ENCODE measurements at regions not wholly inside any gene's neighbourhood (a gene's known extent, or its start where the extent isn't known, plus 50 kb on each side); places are given as distances from the start of the nearest gene placed in this dataset.

DNA sequence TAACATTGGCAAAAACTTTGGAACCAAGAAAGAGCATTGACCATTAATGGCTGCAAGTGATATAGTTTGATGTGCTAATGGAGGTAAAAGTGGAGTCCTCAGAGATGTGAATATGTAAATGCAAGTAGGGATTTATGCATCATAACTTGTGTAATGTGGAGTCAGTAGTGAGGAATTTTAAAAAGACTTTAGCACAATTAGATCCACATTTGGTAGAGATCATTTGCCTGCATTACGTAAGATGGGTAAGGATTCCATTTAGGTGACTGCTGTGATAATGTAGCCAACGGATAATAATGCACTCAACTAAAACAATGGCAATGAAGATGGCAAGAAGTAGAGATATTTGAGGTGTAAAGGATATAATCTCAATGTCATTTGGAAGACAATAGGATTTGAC lies 1128.4 kb downstream of the ADGRL3 start:
- Histone ChIP-seq H3K27me3 (replicated peaks in 1 of 2; ENCODE audit: control insufficient read depth in 2 of 2, insufficient read depth in 2 of 2, low read length in 1 of 2) (no peaks in the 10 kb centered on the region), H3K4me1 (ENCODE audit: control insufficient read depth, insufficient read depth, low read length) (no peaks in the 10 kb centered on the region), H3K27ac (ENCODE audit: control insufficient read depth, insufficient read depth) (no peak overlapping the region), H3K9ac (ENCODE audit: control insufficient read depth, insufficient read depth, low read length) (no peak overlapping the region), H3K4me2 (ENCODE audit: control insufficient read depth, insufficient read depth) (no peak overlapping the region), H3K9me3 (replicated peaks; ENCODE audit: control insufficient read depth, insufficient read depth, low read length) (no peaks in the 10 kb centered on the region), H3K36me3 (ENCODE audit: control insufficient read depth in 2 of 2, insufficient read depth in 2 of 2, low read length in 1 of 2) (no peaks in the 10 kb centered on the region), H3K79me2 (ENCODE audit: control insufficient read depth, insufficient read depth, low read length) (no peaks in the 10 kb centered on the region), H3K4me3 (no peak overlapping the region), H4K20me1 (ENCODE audit: control insufficient read depth, insufficient read depth) (no peaks in the 10 kb centered on the region), H2AFZ (ENCODE audit: control insufficient read depth, low read depth, low read length) (no peak overlapping the region)
- 49% methylated on average over 2 of the region's 2 CpGs for WGBS (ENCODE audit: insufficient coverage, insufficient replicate concordance, low lambda C conversion rate, missing lambda C conversion rate)
- ATAC-seq (no peak), FAIRE-seq (no peak), DNase-seq (ENCODE audit: low read depth, low spot score) (no peak)
- no peak for TF ChIP-seq MEF2A (IDR thresholded peaks at IDR 0.05; ENCODE audit: insufficient read depth, low read depth, low read length)
- ChIA-PET SMC1A (ENCODE audit: uncharacterized antibody, unreplicated experiment) (no interaction called here), CTCF (no interaction called here), POLR2A (no interaction called here), RAD21 (ENCODE audit: unreplicated experiment) (no interaction called here)
- intact Hi-C loops (cut with micrococcal nuclease; ENCODE audit: unreplicated experiment) (no loop called here), in situ Hi-C loops (cut with MboI) (no loop called here)
- no TSS peak for BruUV-seq (replicated peaks)

DNA sequence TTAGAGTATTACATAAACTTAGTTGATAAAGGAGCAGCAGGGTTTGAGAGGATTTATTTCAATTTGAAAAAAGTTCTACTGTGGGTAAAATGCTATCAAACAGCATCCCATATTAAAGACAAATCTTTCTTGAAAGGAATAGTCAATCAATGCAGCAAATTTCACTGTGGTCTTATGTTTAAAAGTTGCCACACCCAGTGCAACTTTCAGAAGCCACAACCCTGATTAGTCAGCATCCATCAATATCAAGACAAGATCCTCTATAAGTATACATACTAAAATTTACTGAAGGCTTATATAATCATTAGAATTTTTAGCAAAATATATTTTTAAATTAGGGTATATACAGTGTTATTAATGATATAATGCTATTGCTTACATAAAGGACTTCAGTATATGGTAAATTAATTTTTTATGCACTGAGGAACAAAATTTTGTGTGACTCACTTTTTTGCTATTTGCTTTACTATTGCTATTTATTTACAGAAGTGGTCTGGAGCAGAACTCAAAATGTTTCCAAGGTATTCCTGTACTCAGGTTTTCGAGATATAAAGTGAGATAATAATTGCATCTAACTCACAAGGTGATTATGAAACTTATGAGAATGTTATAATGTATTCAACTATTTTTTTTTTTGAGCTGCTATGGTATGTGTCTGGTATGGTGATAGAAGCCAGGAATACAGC lies 1127.6 kb downstream of the ADGRL3 start:
- intact Hi-C loops (cut with micrococcal nuclease; ENCODE audit: unreplicated experiment) = no loop called here
- Histone ChIP-seq H3K4me3 (no peak overlapping the region), H2AFZ (ENCODE audit: control insufficient read depth, low read depth, low read length) (no peak overlapping the region), H3K9ac (ENCODE audit: control insufficient read depth, insufficient read depth, low read length) (no peak overlapping the region), H3K27me3 (replicated peaks in 1 of 2; ENCODE audit: control insufficient read depth in 2 of 2, insufficient read depth in 2 of 2, low read length in 1 of 2) (no peaks in the 10 kb centered on the region), H4K20me1 (ENCODE audit: control insufficient read depth, insufficient read depth) (no peaks in the 10 kb centered on the region), H3K27ac (ENCODE audit: control insufficient read depth, insufficient read depth) (no peak overlapping the region), H3K79me2 (ENCODE audit: control insufficient read depth, insufficient read depth, low read length) (no peaks in the 10 kb centered on the region), H3K4me2 (ENCODE audit: control insufficient read depth, insufficient read depth) (no peak overlapping the region), H3K36me3 (ENCODE audit: control insufficient read depth in 2 of 2, insufficient read depth in 2 of 2, low read length in 1 of 2) (no peaks in the 10 kb centered on the region), H3K9me3 (replicated peaks; ENCODE audit: control insufficient read depth, insufficient read depth, low read length) (no peaks in the 10 kb centered on the region), H3K4me1 (ENCODE audit: control insufficient read depth, insufficient read depth, low read length) (no peaks in the 10 kb centered on the region)
- CTCF ChIA-PET = no interaction called here
- FAIRE-seq (no peak), DNase-seq (ENCODE audit: low read depth, low spot score) (no peak), ATAC-seq (no peak)
- RAD21 ChIA-PET (ENCODE audit: unreplicated experiment) = no interaction called here
- SMC1A ChIA-PET (ENCODE audit: uncharacterized antibody, unreplicated experiment) = no interaction called here
- POLR2A ChIA-PET = no interaction called here
- 0% methylated on average over 1 of the region's 1 CpG for WGBS (ENCODE audit: insufficient coverage, insufficient replicate concordance, low lambda C conversion rate, missing lambda C conversion rate)
- in situ Hi-C loops (cut with MboI) = no loop called here
- no TSS peak for BruUV-seq (replicated peaks)
- TF ChIP-seq, protein P1, sequence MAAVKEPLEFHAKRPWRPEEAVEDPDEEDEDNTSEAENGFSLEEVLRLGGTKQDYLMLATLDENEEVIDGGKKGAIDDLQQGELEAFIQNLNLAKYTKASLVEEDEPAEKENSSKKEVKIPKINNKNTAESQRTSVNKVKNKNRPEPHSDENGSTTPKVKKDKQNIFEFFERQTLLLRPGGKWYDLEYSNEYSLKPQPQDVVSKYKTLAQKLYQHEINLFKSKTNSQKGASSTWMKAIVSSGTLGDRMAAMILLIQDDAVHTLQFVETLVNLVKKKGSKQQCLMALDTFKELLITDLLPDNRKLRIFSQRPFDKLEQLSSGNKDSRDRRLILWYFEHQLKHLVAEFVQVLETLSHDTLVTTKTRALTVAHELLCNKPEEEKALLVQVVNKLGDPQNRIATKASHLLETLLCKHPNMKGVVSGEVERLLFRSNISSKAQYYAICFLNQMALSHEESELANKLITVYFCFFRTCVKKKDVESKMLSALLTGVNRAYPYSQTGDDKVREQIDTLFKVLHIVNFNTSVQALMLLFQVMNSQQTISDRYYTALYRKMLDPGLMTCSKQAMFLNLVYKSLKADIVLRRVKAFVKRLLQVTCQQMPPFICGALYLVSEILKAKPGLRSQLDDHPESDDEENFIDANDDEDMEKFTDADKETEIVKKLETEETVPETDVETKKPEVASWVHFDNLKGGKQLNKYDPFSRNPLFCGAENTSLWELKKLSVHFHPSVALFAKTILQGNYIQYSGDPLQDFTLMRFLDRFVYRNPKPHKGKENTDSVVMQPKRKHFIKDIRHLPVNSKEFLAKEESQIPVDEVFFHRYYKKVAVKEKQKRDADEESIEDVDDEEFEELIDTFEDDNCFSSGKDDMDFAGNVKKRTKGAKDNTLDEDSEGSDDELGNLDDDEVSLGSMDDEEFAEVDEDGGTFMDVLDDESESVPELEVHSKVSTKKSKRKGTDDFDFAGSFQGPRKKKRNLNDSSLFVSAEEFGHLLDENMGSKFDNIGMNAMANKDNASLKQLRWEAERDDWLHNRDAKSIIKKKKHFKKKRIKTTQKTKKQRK (IDR thresholded peaks at IDR 0.05; ENCODE audit: low read depth, low read length) = no peak
- TF ChIP-seq YY1 (IDR thresholded peaks at IDR 0.05; ENCODE audit: low read depth, low read length) = no peak
- TF ChIP-seq, protein P2, sequence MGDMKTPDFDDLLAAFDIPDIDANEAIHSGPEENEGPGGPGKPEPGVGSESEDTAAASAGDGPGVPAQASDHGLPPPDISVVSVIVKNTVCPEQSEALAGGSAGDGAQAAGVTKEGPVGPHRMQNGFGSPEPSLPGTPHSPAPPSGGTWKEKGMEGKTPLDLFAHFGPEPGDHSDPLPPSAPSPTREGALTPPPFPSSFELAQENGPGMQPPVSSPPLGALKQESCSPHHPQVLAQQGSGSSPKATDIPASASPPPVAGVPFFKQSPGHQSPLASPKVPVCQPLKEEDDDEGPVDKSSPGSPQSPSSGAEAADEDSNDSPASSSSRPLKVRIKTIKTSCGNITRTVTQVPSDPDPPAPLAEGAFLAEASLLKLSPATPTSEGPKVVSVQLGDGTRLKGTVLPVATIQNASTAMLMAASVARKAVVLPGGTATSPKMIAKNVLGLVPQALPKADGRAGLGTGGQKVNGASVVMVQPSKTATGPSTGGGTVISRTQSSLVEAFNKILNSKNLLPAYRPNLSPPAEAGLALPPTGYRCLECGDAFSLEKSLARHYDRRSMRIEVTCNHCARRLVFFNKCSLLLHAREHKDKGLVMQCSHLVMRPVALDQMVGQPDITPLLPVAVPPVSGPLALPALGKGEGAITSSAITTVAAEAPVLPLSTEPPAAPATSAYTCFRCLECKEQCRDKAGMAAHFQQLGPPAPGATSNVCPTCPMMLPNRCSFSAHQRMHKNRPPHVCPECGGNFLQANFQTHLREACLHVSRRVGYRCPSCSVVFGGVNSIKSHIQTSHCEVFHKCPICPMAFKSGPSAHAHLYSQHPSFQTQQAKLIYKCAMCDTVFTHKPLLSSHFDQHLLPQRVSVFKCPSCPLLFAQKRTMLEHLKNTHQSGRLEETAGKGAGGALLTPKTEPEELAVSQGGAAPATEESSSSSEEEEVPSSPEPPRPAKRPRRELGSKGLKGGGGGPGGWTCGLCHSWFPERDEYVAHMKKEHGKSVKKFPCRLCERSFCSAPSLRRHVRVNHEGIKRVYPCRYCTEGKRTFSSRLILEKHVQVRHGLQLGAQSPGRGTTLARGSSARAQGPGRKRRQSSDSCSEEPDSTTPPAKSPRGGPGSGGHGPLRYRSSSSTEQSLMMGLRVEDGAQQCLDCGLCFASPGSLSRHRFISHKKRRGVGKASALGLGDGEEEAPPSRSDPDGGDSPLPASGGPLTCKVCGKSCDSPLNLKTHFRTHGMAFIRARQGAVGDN (IDR thresholded peaks at IDR 0.05) = no peak
- TF ChIP-seq, protein P3, sequence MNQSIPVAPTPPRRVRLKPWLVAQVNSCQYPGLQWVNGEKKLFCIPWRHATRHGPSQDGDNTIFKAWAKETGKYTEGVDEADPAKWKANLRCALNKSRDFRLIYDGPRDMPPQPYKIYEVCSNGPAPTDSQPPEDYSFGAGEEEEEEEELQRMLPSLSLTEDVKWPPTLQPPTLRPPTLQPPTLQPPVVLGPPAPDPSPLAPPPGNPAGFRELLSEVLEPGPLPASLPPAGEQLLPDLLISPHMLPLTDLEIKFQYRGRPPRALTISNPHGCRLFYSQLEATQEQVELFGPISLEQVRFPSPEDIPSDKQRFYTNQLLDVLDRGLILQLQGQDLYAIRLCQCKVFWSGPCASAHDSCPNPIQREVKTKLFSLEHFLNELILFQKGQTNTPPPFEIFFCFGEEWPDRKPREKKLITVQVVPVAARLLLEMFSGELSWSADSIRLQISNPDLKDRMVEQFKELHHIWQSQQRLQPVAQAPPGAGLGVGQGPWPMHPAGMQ (IDR thresholded peaks at IDR 0.05; ENCODE audit: borderline replicate concordance) = no peak
- no peak for TF ChIP-seq POU2F2 (IDR thresholded peaks at IDR 0.05; ENCODE audit: borderline replicate concordance, low read depth, low read length)
- no peak for TF ChIP-seq BRCA1 (IDR thresholded peaks at IDR 0.05; ENCODE audit: low read depth, low read length)
- no peak for TF ChIP-seq HDGF (IDR thresholded peaks at IDR 0.05)
- no peak for TF ChIP-seq SMAD5 (IDR thresholded peaks at IDR 0.05; ENCODE audit: low read depth)

Measured in GM12878 (cell line).